ENCODE measurements at regions not wholly inside any gene's neighbourhood (a gene's known extent, or its start where the extent isn't known, plus 50 kb on each side); places are given as distances from the start of the nearest gene placed in this dataset.

DNA sequence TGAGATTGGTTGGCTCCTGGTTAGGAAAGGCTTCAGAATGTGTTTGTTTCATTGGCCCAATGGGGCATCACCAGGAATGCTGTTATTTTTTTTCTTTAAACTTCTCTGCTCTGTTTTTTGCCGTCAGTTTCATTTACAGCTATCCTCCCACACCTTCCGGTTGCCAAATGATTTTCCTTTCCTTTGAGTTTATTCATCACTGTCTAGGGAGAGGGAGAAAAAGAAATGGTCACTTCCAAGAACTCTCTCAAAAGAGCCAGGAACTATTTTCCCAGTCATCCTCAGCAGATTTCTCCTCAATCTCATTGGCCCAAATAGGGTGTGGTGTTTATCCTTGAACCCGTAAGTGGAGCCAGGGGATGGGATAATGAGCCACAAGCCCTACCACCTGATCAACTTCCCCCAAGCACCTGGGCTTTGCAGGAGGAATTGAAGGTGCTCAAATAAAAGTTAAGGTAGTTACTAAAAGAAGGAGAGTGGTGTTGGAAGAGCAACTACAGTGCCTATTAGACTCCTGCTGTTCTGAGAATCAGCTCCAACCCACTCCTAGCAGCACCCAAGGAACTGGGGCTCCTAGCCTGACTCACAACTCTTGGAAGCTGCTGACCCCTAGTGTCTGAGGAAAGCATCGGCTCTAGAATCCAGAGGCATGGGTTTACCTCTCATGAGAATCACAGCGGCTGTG lies 183.8 kb upstream of the IL12A start:
- Mint-ChIP-seq H3K27me3 (ENCODE audit: insufficient read depth) (peaks cover 27% of the 10 kb centered on the region), H3K4me3 (no peak overlapping the region), H3K9me3 (no peaks in the 10 kb centered on the region), H3K36me3 (ENCODE audit: low read depth) (no peaks in the 10 kb centered on the region), H3K27ac (no peak overlapping the region), H3K4me1 (peaks cover 3% of the 10 kb centered on the region)
- Histone ChIP-seq H3K9me3 (ENCODE audit: control insufficient read depth, low read length) (no peaks in the 10 kb centered on the region), H3K27me3 (ENCODE audit: control insufficient read depth, insufficient read depth, low read length, poor library complexity, severe bottlenecking) (no peaks in the 10 kb centered on the region), H3K27ac (ENCODE audit: low read depth, low read length) (no peak overlapping the region), H3K9ac (ENCODE audit: extremely low read depth, low read length, poor library complexity, severe bottlenecking) (no peak overlapping the region), H3K4me3 (ENCODE audit: low read length) (no peak overlapping the region), H3K36me3 (ENCODE audit: control insufficient read depth, insufficient read depth, low read length) (no peaks in the 10 kb centered on the region), H3K4me1 (ENCODE audit: control insufficient read depth, insufficient read depth, low read length) (no peaks in the 10 kb centered on the region)
- WGBS, 2 experiments (ENCODE audit: insufficient coverage in 1 of 2, insufficient read length in 1 of 2): 73% methylated on average over 5 of the region's 5 CpGs; no CpG with 5 or more reads in 1 of the 2 experiments
- DNase-seq: peak; percentile 91
- TF ChIP-seq, protein P1, sequence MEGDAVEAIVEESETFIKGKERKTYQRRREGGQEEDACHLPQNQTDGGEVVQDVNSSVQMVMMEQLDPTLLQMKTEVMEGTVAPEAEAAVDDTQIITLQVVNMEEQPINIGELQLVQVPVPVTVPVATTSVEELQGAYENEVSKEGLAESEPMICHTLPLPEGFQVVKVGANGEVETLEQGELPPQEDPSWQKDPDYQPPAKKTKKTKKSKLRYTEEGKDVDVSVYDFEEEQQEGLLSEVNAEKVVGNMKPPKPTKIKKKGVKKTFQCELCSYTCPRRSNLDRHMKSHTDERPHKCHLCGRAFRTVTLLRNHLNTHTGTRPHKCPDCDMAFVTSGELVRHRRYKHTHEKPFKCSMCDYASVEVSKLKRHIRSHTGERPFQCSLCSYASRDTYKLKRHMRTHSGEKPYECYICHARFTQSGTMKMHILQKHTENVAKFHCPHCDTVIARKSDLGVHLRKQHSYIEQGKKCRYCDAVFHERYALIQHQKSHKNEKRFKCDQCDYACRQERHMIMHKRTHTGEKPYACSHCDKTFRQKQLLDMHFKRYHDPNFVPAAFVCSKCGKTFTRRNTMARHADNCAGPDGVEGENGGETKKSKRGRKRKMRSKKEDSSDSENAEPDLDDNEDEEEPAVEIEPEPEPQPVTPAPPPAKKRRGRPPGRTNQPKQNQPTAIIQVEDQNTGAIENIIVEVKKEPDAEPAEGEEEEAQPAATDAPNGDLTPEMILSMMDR (conservative IDR thresholded peaks at IDR 0.05): peak; percentile 94

DNA sequence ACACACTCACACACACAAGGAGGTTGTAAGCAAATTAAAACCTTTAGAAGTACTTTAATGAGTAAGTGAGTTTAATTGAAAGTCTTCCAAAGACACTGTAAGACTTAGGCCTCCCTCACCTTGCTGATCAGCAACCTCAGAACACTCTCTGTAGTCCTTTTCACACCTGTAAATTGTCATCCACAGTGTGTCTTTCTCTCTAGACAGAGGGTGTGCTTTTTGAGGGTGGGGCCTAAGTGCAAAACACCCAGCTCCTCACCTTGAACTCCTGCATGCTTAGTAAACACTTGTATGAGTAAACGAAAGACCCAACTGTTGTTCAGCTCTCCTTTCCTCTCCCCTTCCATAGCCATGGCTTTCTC lies 183.2 kb upstream of the IL12A start:
- H3K4me1 Mint-ChIP-seq: peaks cover 3% of the 10 kb centered on the region
- Histone ChIP-seq H3K9me3 (ENCODE audit: control insufficient read depth, low read length) (no peaks in the 10 kb centered on the region), H3K27me3 (ENCODE audit: control insufficient read depth, insufficient read depth, low read length, poor library complexity, severe bottlenecking) (no peaks in the 10 kb centered on the region), H3K36me3 (ENCODE audit: control insufficient read depth, insufficient read depth, low read length) (no peaks in the 10 kb centered on the region), H3K4me3 (ENCODE audit: low read length) (no peak overlapping the region), H3K27ac (ENCODE audit: low read depth, low read length) (no peak overlapping the region), H3K4me1 (ENCODE audit: control insufficient read depth, insufficient read depth, low read length) (no peaks in the 10 kb centered on the region), H3K9ac (ENCODE audit: extremely low read depth, low read length, poor library complexity, severe bottlenecking) (no peak overlapping the region)
- 76% methylated on average over 1 of the region's 1 CpG; no CpG with 5 or more reads in 1 of the 2 experiments for WGBS, 2 experiments (ENCODE audit: insufficient coverage in 1 of 2, insufficient read length in 1 of 2)
- H3K36me3 Mint-ChIP-seq (ENCODE audit: low read depth): no peaks in the 10 kb centered on the region
- no peaks in the 10 kb centered on the region for H3K9me3 Mint-ChIP-seq
- TF ChIP-seq, protein P1 (conservative IDR thresholded peaks at IDR 0.05): no peak
- peaks cover 27% of the 10 kb centered on the region for H3K27me3 Mint-ChIP-seq (ENCODE audit: insufficient read depth)
- no peak for DNase-seq
- H3K27ac Mint-ChIP-seq: no peak overlapping the region
- H3K4me3 Mint-ChIP-seq: no peak overlapping the region

DNA sequence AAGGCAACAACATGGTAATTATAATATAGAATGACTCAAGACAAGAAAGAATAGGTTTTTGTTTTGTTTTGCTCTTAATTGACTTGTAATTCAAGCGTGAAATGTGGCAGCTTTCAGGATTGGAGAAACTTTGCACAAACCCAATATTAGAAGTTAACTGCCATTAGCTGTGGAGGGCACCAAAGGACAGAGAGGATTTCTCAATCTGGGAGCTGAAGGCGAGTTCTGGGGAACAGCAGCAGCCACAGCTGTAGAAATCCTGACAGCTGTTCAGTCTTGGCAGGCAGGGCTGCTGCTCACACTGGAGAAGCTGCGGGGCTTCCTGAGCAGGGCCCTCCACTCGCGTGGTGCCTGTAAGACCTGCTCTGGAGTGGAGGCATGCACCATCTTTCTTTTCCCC lies 182.2 kb upstream of the IL12A start:
- Mint-ChIP-seq H3K9me3 (no peaks in the 10 kb centered on the region), H3K36me3 (ENCODE audit: low read depth) (no peaks in the 10 kb centered on the region), H3K4me1 (peaks cover 3% of the 10 kb centered on the region), H3K27me3 (ENCODE audit: insufficient read depth) (peaks cover 27% of the 10 kb centered on the region), H3K27ac (no peak overlapping the region), H3K4me3 (no peak overlapping the region)
- TF ChIP-seq, protein P1 (conservative IDR thresholded peaks at IDR 0.05): no peak
- no peak for DNase-seq
- no peak overlapping the region for H3K9ac ChIP-seq (ENCODE audit: extremely low read depth, low read length, poor library complexity, severe bottlenecking)
- H3K27me3 ChIP-seq (ENCODE audit: control insufficient read depth, insufficient read depth, low read length, poor library complexity, severe bottlenecking): no peaks in the 10 kb centered on the region
- WGBS, 2 experiments (ENCODE audit: insufficient coverage in 1 of 2, insufficient read length in 1 of 2): 92 to 100% methylated on average over 5 of the region's 5 CpGs
- no peak overlapping the region for H3K4me3 ChIP-seq (ENCODE audit: low read length)
- H3K27ac ChIP-seq (ENCODE audit: low read depth, low read length): no peak overlapping the region
- H3K36me3 ChIP-seq (ENCODE audit: control insufficient read depth, insufficient read depth, low read length): no peaks in the 10 kb centered on the region
- H3K4me1 ChIP-seq (ENCODE audit: control insufficient read depth, insufficient read depth, low read length): no peaks in the 10 kb centered on the region
- H3K9me3 ChIP-seq (ENCODE audit: control insufficient read depth, low read length): no peaks in the 10 kb centered on the region

All from endodermal cell (in vitro differentiated cells).